ENCODE measurements at regions not wholly inside any gene's neighbourhood (a gene's known extent, or its start where the extent isn't known, plus 50 kb on each side); places are given as distances from the start of the nearest gene placed in this dataset.

GRCh38 chr1:221608835-221609320 lies 133.0 kb downstream of the DUSP10 start:
- Histone ChIP-seq H3K27ac (no peak overlapping the region), H3K27me3 (no peaks in the 10 kb centered on the region), H3K4me1 (peaks cover 11% of the 10 kb centered on the region), H3K9me3 (replicated peaks) (no peaks in the 10 kb centered on the region; the same call in 1 of the 2 replicates), H3K4me3 (no peak overlapping the region), H3K36me3 (no peaks in the 10 kb centered on the region)
- no peak for DNase-seq

GRCh38 chr1:221611656-221612046 lies 130.2 kb downstream of the DUSP10 start:
- Histone ChIP-seq H3K9me3 (replicated peaks) (no peaks in the 10 kb centered on the region), H3K4me3 (no peak overlapping the region), H3K27ac (no peak overlapping the region), H3K4me1 (peaks cover 11% of the 10 kb centered on the region), H3K36me3 (no peaks in the 10 kb centered on the region), H3K27me3 (no peaks in the 10 kb centered on the region)
- no peak for DNase-seq

GRCh38 chr1:221612047-221612777 lies 129.7 kb downstream of the DUSP10 start:
- peak; percentile 70 to 82 for DNase-seq
- Histone ChIP-seq H3K9me3 (replicated peaks) (no peaks in the 10 kb centered on the region), H3K36me3 (no peaks in the 10 kb centered on the region), H3K4me1 (peaks cover 11% of the 10 kb centered on the region), H3K4me3 (no peak overlapping the region), H3K27ac (peak overlapping the region; percentile 7; the same call in 1 of the 2 replicates), H3K27me3 (no peaks in the 10 kb centered on the region)

GRCh38 chr1:221620437-221621384 lies 121.2 kb downstream of the DUSP10 start:
- Histone ChIP-seq H3K4me1 (no peaks in the 10 kb centered on the region), H3K4me3 (no peak overlapping the region), H3K27me3 (no peaks in the 10 kb centered on the region), H3K36me3 (no peaks in the 10 kb centered on the region), H3K9me3 (replicated peaks) (no peaks in the 10 kb centered on the region), H3K27ac (no peak overlapping the region)
- DNase-seq: peak in 1 of 2 experiments; percentile 12

GRCh38 chr1:221621683-221622082 lies 120.2 kb downstream of the DUSP10 start:
- no peaks in the 10 kb centered on the region for H3K4me1 ChIP-seq
- H3K9me3 ChIP-seq (replicated peaks): 0 out of 2 replicates have a peak, but pooled peaks cover under 1% of the 10 kb centered on the region
- no peaks in the 10 kb centered on the region for H3K27me3 ChIP-seq
- H3K36me3 ChIP-seq: no peaks in the 10 kb centered on the region
- H3K4me3 ChIP-seq: no peak overlapping the region
- H3K27ac ChIP-seq: no peak overlapping the region
- DNase-seq: no peak

GRCh38 chr1:221622389-221622788 lies 119.5 kb downstream of the DUSP10 start:
- Histone ChIP-seq H3K36me3 (no peaks in the 10 kb centered on the region), H3K27ac (no peak overlapping the region), H3K4me1 (no peaks in the 10 kb centered on the region), H3K9me3 (replicated peaks) (0 out of 2 replicates have a peak, but pooled peaks cover 3% of the 10 kb centered on the region), H3K27me3 (no peaks in the 10 kb centered on the region), H3K4me3 (no peak overlapping the region)
- no peak for DNase-seq

- no peak for DNase-seq
- H3K36me3 ChIP-seq: no peaks in the 10 kb centered on the region
- no peak overlapping the region for H3K27ac ChIP-seq
- no peaks in the 10 kb centered on the region for H3K27me3 ChIP-seq
- H3K4me3 ChIP-seq: no peak overlapping the region
- 0 out of 2 replicates have a peak, but pooled peaks cover 3% of the 10 kb centered on the region for H3K9me3 ChIP-seq (replicated peaks)
- no peaks in the 10 kb centered on the region for H3K4me1 ChIP-seq
These were observed 116.9 kb downstream of the DUSP10 start for GRCh38 chr1:221625026-221625425.

- Histone ChIP-seq H3K4me3 (no peak overlapping the region), H3K27me3 (no peaks in the 10 kb centered on the region), H3K36me3 (no peaks in the 10 kb centered on the region), H3K9me3 (replicated peaks) (0 out of 2 replicates have a peak, but pooled peaks cover 3% of the 10 kb centered on the region), H3K4me1 (no peaks in the 10 kb centered on the region), H3K27ac (no peak overlapping the region)
- no peak for DNase-seq
These were observed 115.8 kb downstream of the DUSP10 start for GRCh38 chr1:221626041-221626440.

GRCh38 chr1:221630236-221630635 lies 111.7 kb downstream of the DUSP10 start:
- Histone ChIP-seq H3K27ac (no peak overlapping the region), H3K4me1 (no peaks in the 10 kb centered on the region), H3K27me3 (no peaks in the 10 kb centered on the region), H3K9me3 (replicated peaks) (0 out of 2 replicates have a peak, but pooled peaks cover 3% of the 10 kb centered on the region), H3K36me3 (no peaks in the 10 kb centered on the region), H3K4me3 (no peak overlapping the region)
- DNase-seq: no peak

- no peak for DNase-seq
- H3K36me3 ChIP-seq: no peaks in the 10 kb centered on the region
- no peaks in the 10 kb centered on the region for H3K27me3 ChIP-seq
- 0 out of 2 replicates have a peak, but pooled peaks cover 3% of the 10 kb centered on the region for H3K9me3 ChIP-seq (replicated peaks)
- H3K4me1 ChIP-seq: no peaks in the 10 kb centered on the region
- no peak overlapping the region for H3K27ac ChIP-seq
- H3K4me3 ChIP-seq: no peak overlapping the region
These were observed 110.3 kb downstream of the DUSP10 start for GRCh38 chr1:221631556-221631955.

GRCh38 chr1:221632072-221632471 lies 109.8 kb downstream of the DUSP10 start:
- Histone ChIP-seq H3K9me3 (replicated peaks) (no peaks in the 10 kb centered on the region), H3K27ac (no peak overlapping the region), H3K4me1 (no peaks in the 10 kb centered on the region), H3K27me3 (no peaks in the 10 kb centered on the region), H3K4me3 (no peak overlapping the region), H3K36me3 (no peaks in the 10 kb centered on the region)
- no peak for DNase-seq

- Histone ChIP-seq H3K27ac (no peak overlapping the region), H3K36me3 (no peaks in the 10 kb centered on the region), H3K9me3 (replicated peaks) (no peaks in the 10 kb centered on the region), H3K4me1 (peaks cover 3% of the 10 kb centered on the region; the same call in 1 of the 2 replicates), H3K4me3 (no peak overlapping the region), H3K27me3 (no peaks in the 10 kb centered on the region)
- DNase-seq: no peak
These were observed 108.0 kb downstream of the DUSP10 start for GRCh38 chr1:221633841-221634409.

- no peaks in the 10 kb centered on the region for H3K27me3 ChIP-seq
- no peak overlapping the region for H3K4me3 ChIP-seq
- peaks cover 3% of the 10 kb centered on the region; the same call in 1 of the 2 replicates for H3K4me1 ChIP-seq
- no peak overlapping the region for H3K27ac ChIP-seq
- H3K9me3 ChIP-seq (replicated peaks): no peaks in the 10 kb centered on the region
- DNase-seq: no peak
- H3K36me3 ChIP-seq: no peaks in the 10 kb centered on the region
These were observed 107.3 kb downstream of the DUSP10 start for GRCh38 chr1:221634606-221635005.

GRCh38 chr1:221635305-221635704 lies 106.6 kb downstream of the DUSP10 start:
- no peak overlapping the region for H3K4me3 ChIP-seq

More at GRCh38 chr1:221635305-221635704, 106.6 kb downstream of the DUSP10 start:
- no peak for DNase-seq
- Histone ChIP-seq H3K27ac (no peak overlapping the region), H3K4me1 (peaks cover 3% of the 10 kb centered on the region; the same call in 1 of the 2 replicates), H3K9me3 (replicated peaks) (no peaks in the 10 kb centered on the region), H3K36me3 (no peaks in the 10 kb centered on the region), H3K27me3 (0 out of 2 replicates have a peak, but pooled peaks cover 3% of the 10 kb centered on the region)
